ENCODE measurements at regions not wholly inside any gene's neighbourhood (a gene's known extent, or its start where the extent isn't known, plus 50 kb on each side); places are given as distances from the start of the nearest gene placed in this dataset.

DNA sequence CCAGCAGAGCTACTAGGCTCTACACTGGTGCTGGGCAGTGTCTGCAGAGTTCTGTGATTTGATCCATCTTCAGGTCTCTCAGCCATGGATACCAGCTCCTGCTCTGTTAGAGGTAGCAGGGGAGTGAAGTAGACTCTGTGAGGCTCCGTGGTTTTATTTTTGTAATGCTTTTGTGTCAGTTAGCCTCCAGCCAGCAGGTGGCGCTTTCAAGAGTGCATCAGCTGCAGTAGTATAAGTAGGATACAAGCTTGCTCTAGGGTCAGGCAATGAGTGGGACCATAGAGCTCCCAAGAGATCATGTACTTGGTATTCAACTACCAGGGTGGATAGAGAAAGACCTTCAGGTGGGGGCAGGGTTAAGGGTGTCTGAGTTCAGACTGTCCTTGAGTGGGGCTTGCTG is 362.5 kb upstream of the TRAM1L1 start:
- no peak for DNase-seq

DNA sequence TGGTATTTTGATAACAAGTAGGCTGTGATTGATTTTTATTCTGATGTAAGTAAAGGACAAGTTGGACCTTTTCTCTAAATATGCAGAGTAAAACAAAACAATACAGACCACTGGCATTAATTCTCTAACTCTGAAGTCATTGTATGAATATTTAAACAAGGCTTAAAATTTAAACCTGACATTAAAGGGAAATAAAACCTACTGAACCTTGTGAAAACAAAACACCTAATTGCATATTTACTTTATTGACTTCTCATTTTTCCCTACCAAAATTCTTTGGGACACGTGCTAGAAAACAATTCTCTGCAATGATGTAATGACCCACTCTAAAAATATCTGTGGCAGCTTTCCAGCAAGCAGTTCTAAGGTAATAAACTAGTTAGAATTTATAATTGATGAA is 369.7 kb upstream of the TRAM1L1 start:
- peak in 1 of 3 experiments; percentile 47 for DNase-seq

DNA sequence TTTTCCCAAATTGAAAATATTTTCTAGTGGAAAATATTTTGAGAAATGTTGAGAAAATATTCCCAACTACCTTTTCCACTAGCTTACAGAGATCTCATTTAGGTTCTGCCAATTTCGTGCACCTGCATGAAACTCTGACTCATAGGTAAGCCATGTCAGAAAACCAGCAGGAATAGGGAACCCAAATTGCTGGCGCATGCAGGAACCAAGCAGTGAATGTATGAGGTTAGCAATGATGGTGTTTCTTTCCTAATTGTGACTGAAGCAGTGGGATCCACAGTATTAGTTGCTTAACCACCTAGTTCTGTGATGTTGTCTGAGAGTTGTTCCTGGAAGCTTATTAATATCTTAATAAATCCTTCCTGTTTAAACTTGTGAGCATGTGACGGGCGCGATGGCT is 381.0 kb upstream of the TRAM1L1 start:
- DNase-seq: no peak

DNA sequence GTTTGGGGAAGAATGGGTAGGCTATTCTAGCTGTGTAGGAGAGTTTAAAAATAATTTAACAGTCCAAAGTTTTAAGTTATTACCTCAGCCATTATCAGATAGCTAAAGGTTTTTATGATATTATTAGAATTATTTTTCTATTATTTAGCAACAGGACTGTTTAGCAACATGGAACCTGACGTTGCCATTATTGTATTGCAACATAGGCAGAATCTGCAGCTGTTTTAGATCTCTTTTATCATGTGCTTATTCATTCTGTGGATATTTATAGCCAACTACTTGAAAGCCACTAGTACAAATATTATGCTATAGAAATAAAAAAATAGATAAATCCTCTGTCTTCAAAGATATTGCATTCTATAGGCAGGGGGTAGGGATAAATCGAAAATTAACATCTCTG is 382.0 kb upstream of the TRAM1L1 start:
- no peak for DNase-seq

DNA sequence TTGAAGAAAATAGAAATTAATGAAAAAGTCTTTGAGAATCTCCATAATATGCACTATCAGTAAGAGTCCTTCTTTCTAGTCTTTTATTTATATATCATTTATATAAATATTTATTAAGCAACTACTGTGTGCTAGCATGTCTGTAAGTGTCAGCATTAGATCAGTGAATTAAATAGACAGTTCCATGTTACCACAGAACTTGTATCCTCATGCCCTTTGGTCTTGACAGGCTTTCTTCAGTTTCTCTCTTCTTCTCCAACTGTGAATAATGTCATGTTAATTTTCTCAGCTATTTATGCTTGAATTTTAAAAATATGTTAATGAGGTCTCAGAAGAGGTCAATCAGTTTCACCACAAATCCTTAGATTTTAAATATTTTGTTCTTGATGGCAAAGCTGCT is 389.6 kb upstream of the TRAM1L1 start:
- DNase-seq: no peak

DNA sequence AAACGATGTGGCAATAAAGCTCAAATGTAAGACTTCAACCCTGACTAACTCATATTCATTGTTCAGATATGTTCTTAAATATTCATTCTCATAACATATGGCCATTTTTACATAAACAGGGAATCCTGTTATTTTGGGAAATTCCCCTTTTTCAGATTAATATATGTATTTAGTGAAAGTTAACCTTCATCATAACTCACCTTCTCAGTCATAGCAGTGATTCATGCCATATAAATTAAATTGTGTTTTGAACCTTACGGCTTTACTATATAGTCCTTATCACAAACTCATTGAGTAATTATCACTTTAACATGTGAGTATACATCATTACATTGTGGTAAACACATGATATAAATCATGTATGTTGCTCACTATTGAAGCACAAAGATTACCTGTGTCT is 392.5 kb upstream of the TRAM1L1 start:
- DNase-seq: no peak

DNA sequence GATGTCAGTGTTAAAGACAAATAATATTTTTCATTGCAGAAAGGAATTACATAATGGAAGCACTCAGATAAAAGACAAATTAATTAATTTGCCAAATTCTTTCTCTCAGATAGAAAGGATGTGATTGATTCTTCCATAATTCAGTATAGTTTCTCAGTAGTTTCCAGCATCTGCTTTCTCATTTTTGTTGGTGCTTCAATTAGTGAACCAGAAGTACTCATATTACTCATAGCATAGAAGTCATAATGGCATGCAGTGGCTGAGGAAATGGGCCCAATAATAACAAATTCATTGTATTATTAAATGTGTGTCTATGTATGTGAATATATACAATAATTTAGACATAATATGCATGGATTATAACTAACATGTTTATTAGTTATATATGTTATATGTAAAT is 393.3 kb upstream of the TRAM1L1 start:
- no peak for DNase-seq

DNA sequence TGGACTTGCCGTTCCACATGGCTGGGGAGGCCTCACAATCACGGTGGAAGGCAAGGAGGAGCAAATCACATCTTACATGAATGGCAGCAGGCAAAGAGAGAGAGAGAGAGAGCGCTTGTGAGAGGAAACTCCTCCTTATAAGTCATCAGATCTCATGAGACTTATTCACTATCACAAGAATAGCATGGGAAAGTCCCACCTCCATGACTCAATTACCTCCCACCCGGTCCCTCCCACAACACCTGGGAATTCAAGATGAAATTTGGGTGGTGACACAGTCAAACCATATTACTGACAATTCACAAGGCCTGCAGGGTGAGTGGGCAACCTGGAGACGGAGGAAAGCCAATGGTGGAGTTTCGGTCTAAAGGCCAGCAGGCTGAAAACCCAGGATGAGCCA is 394.3 kb upstream of the TRAM1L1 start:
- DNase-seq: no peak

DNA sequence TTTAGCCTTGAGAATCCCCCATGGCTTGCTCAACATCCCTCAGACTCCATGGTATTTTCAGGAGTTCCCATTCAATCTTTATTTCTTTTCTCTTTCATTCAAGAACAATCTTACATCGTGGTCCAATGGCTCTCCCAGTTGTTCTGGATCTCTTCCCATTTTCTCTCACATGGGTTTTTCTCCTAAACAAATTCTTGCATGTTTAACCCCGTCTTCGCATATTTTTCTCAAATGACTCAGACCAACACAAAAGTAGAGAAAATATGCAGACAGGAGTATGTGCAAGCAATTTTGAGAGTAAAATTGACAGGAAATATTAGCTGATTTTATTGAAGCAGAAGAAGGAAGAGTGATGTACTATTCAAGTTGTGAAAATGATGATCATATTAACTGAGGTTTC is 396.4 kb upstream of the TRAM1L1 start:
- DNase-seq: no peak

DNA sequence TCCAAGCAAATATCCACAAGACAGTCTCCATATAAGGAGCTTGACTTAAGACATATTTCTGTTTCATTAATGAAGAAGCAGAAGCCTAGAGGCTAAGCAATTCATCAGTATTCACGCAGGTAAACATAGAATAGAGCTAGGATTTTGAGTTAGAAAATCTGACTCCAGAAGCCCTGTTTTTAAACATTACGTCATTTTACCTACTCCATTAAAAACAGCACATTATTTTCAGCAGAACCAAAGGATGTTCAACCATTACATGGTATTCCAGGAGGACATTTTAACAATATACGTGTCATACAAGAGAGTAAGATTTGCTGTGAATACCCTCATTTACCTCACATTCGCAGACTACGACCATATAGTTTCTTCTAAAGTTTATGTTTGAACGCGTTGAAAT is 403.3 kb upstream of the TRAM1L1 start:
- DNase-seq: no peak

DNA sequence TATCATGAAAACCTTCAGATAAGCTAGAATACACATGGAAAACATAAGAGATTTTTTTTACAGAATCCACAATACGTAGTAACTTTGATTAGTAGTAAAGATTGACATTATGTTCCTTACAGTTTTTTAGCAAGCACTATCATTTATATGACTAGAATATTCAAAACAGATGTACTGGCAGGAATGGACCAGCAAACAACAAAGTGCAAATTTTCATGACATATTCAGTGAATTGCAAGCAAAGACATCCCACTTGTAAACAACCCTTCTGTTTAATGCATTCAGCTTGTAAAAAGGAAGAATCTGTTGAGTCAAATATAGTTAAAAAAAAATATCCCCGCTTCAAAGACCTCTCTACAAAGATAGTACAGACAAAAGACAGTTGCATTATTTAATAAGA is 403.7 kb upstream of the TRAM1L1 start:
- no peak for DNase-seq

DNA sequence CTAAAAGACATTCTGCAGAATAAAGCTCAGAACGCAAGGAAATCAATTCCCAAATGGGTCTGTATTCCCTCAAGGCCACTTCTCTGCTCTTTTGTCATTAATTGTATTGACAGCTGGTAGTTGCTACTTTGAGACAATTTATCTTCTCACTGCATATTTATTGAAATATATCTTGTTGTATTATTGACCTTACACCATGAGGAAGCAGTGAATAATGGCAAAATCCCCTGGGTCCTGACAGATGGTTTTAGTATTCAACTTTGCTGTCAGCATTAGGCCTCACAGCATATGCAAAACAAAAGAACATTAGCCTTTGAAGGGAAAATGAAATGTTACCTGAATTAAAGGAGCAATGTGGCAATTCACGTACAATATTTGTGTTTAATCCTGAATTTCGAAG is 406.1 kb upstream of the TRAM1L1 start:
- DNase-seq: peak in 2 of 3 experiments; percentile 8 to 71

DNA sequence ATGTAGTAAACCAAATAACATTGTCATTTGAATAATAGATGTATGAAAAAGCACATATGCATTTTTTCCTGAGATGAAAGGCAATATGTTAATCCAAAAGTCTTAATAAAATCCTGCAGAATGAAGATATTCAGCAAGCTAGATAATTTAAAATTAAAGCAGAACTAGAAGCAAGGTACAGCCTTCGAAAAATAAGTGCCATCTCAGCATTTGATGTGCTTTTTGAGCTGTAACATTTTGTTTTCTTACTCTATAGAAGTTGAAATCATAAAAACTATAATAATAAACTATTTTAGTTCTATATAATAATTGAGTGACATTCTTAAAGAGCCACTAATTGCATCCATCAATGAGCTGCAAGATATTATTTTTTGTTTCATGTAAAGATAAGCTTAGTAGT is 410.4 kb upstream of the TRAM1L1 start:
- no peak for DNase-seq

DNA sequence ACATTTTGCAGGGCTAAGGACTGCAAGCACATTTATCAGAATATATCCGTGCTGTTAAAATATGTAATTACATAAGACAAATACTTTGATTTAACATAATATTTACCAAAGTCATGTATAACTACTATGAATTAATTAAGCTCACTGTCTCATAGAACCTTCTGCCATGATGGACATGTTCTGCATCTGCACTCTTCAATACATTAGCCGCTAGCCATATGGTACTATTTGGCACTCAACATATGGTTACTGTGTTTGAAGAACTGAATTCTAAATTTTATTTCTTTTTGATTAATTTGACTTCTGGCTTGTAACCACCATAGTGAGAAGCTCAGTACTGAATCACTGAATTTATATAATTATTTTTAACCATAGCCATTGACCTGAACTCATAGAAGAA is 427.0 kb upstream of the TRAM1L1 start:
- no peak for DNase-seq

DNA sequence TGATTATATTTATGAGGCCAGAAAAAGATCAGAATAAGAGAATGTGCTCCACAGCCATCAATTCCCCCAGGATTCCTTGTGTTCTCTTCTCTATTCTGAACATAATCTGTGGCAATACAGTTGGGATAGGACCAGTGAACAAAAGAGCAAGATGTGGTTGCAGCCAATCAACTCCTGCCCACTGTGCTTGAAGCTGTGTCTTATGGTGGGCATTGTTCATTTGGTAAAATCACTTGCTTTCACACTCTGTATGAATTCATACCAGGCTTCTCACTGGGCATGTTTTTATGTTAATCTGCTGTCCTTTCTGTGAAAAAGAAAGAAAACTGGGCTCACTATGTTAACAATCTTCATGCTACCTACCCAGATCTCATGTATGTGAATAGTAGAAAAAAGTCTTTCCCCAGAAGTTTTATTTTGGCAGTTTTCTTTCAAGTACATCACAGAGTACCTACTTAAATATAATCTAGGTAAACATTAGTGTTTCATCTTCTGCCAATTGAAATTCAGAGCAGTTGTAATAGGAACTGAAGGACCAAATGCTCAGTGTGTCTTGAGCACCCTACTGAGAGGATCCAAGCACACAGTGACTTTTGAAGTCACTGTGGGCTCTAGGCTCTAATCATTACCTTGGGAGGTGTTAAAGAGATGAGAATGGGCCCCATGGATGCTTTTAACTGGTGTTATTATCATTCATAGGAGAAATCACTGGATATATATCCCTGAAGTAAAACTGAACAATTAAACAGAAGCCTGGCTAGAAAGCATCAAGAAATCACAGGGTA is 429.2 kb upstream of the TRAM1L1 start:
- DNase-seq: peak in 1 of 3 experiments; percentile 14

DNA sequence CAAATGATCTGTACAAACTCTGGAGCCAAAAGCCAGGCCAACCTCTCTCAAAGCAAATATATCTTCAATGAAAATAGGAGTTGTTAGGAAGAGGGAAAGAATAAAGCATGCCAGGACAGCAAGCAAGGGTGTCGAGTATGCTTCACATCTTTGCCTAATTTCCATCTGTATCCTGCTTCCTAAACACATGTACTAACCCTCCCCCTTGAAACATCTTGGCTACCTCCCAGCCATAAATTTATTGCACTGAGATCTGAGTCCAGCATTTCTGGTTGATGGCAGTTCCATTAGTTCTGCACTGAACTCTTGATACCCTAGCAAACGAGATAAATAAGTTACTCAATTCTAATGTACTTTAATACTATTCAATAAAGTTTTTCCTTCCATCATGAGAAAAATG is 430.5 kb upstream of the TRAM1L1 start:
- DNase-seq: no peak

DNA sequence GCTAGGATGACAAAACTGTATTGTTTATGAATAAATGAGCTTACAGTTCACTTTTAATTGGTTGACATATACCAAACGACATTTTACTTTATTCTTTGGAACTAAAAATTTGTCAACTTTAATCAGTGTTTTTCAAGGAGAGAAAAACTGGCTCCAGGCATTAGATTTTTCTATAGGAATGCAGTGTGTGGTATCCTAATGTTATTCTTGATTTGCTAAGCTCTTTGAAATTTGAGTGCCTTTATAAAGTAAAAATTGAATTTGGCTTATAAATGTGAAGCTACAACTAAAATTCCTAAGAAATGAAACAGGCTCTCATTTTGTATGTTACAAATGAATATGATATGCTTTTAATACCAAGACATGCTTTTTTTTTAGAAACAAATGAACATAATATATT is 442.2 kb upstream of the TRAM1L1 start:
- no peak for DNase-seq

DNA sequence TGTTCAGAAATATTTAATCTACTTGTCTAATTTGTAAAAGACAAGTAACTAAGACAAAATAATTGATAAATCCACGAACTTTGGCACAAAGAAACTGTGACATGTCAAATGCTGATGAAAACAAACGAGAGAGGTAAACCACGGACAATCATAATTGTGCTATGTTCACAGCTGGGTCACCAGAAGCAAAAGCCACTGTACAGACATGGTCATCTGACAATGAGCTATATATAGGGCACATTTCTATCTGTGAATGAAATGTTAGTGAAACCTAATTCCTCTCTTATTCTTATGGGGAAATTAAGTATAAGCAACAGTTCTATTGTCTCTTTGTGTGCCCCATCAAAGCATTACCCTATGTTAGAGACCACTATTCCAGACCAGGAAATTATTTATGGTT is 444.0 kb upstream of the TRAM1L1 start:
- DNase-seq: no peak

DNA sequence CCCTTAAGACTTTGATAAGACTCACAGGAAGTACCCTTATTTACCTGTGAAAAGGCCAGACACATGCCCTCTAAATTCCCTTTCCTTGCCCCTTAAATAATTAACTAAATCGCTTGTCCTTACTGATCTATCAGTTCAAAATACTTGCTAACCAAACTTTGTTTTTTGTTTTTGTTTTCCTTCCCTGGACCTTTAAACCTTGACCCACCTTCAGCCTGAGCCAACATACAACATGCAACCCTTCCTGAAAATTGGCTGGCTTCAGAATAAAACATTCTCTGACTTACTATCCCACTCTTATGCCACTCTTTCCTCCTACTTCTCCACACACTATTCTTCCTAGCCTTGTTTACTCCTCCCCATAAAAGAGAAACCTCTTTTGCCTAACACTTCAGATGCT is 448.1 kb upstream of the TRAM1L1 start:
- no peak for DNase-seq

DNA sequence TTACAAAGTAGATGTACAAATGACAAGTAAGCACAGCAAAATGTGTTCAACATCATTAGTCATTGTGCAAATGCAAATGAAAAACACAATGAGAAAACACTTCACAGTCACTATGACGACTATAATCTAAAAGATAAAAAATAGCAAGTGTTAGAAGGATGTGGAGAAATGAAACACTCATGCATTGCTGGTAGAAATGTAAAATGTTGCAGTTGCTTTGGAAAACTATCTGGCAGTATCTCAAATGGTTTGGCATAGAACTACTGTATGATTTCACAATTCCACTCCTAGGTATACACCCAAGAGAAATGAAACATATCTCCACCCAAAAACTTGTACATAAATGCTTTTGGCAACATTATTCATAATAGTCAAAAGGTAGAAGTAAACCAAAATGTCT is 459.7 kb upstream of the TRAM1L1 start:
- DNase-seq: no peak

DNA sequence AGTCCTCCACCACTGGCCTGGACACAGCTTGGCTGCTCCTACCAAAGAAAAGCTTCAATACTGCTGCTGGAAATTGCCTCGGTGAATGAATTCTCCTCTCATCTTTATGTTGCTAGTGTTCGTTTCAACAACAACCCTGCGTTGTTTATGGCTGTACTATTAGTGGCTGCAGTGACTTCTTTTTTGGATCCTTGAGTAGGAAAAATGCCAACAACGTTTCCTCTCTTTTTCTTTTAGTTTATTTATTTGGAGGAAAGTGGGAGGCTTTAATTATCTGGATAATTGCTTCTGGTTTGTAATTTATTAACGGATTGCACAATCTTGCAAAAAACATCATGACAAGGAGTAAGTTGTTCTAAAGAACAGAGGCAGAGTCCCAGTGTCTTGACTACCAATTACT is 464.1 kb upstream of the TRAM1L1 start:
- DNase-seq: no peak

DNA sequence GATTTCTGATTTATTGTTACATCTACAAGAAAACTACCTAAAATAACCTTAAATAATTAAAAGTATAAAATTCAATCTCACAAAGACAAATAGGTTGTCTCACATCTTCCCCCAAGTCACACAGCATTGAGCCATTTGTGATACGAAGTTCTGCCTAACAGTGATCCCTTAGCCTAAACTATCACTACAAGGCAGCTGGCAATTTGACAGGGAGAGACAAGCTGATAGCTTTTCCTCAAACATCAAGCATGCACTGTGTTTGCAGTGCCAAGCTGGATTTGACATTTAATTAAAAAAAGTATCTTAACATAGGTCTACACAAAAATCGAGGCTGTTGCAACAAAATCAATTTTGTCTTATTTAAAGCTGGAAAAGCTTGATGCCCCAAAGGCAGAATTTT is 464.7 kb upstream of the TRAM1L1 start:
- peak in 1 of 3 experiments; percentile 6 for DNase-seq

DNA sequence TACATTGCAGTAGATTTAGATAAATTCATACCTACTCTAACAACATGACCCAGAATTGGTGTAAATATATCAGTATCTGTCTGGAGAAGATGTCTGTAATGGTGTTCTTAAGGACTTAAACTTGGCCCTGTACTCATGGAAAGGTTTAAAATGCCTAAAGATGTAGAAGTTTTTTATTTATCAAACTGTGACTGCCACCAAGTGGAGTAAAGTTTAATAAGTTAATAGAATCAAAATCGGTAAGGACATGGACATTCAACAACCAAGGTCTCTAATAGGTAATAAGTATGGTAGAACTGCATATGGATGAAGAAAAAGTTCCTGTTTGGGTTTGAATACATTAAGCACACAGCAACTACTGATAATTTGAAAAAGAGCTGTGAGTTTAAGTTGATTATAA is 474.0 kb upstream of the NDST3 start:
- DNase-seq: peak in 1 of 3 experiments; percentile 44

DNA sequence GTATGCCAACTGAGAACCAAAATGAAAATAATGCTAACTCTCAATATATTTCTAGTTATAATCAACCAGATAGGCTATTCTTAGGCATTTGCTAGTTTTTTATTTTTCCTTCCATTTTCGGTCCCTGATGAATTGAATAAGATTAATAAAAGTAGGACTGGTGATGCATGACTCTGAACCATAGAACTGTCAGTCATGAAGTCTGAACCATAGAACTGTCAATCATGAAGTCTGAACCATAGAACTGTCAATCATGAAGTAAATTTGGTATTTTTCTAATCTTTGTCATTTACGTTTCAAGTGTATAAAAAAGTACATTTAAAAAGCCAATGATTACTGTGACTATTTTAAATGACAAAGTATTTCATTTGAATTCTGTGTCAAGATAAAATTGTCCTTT is 460.2 kb upstream of the NDST3 start:
- no peak for DNase-seq

DNA sequence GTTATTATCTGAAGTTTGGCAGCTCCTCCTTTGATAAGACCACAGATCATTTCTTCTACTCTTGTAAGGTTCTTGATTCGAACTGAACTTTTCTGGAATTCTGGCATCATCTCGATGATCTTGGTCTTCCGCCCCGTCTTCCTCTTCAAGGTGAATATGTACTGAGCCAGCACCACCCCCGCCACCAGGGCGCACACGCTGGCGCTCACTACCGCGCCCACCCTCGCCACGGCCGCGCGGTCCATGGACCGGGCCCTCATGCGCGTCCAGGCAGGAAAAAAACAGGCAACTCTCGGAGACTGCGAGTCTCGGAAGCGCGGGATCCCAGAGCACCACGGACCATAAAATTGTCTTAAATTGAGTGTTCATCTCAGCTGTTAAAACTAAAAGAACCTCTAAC is 458.4 kb upstream of the NDST3 start:
- DNase-seq: no peak
